ENCODE measurements at regions not wholly inside any gene's neighbourhood (a gene's known extent, or its start where the extent isn't known, plus 50 kb on each side); places are given as distances from the start of the nearest gene placed in this dataset.

DNA sequence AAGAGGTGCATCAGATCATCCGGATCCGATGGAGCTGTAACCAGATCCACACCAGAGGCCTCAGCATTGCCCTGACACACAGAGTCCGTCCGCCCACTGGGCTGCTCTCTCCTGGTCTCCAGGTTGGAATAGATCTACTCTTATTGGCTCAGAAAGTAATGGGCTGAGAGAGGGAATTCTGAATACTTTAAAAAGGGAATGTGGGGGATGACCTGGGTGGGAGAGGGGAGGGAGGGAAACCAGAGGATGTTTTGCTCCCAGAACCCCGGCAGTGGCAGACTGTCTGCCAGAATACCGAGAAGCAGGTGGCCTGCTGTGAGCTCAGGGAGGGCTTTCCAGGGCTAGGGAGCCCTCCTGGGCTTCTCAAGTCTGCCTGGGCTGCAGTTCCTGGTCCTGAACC lies 126.5 kb downstream of the ENGASE start:
- TF ChIP-seq EZH2phosphoT487 (IDR thresholded peaks at IDR 0.05; ENCODE audit: insufficient read depth, low read depth) (no peak), EZH2 (IDR thresholded peaks at IDR 0.05; ENCODE audit: insufficient read depth, poor library complexity, severe bottlenecking) (no peak)

Data from GM23248 (cell line).